HEK293T (cell line): ENCODE measurements at regions not wholly inside any gene's neighbourhood (a gene's known extent, or its start where the extent isn't known, plus 50 kb on each side); places are given as distances from the start of the nearest gene placed in this dataset.

ENCODE experiments used
- ARNT ChIP-seq: fragments of 450-650 bp; IDR thresholded peaks from 2 replicates; pipeline ENCODE4 v1.6.1; 2017; ENCODE audit warnings: mild to moderate bottlenecking
- BHLHE40 ChIP-seq: fragments of 450-650 bp; IDR thresholded peaks from 2 replicates; pipeline ENCODE4 v1.6.1; 2016; ENCODE audit warnings: mild to moderate bottlenecking, moderate library complexity, borderline replicate concordance
- ELF4 ChIP-seq: fragments of 450-650 bp; IDR thresholded peaks from 2 replicates; pipeline ENCODE4 v1.6.1; 2017; ENCODE audit warnings: antibody characterized with exemption
- FOXA1 ChIP-seq: fragments of 450-650 bp; IDR thresholded peaks from 2 replicates; pipeline ENCODE4 v1.6.1; 2016; ENCODE audit warnings: mild to moderate bottlenecking
- FOXM1 ChIP-seq: fragments of 450-650 bp; IDR thresholded peaks from 2 replicates; pipeline ENCODE4 v1.6.1; 2017; ENCODE audit warnings: mild to moderate bottlenecking, borderline replicate concordance
- HDGF ChIP-seq: fragments of 450-650 bp; IDR thresholded peaks from 2 replicates; pipeline ENCODE4 v1.6.1; 2017; ENCODE audit warnings: antibody characterized with exemption, borderline replicate concordance
- LEF1 ChIP-seq: fragments of 450-650 bp; IDR thresholded peaks from 2 replicates; pipeline ENCODE4 v1.6.1; 2017; ENCODE audit warnings: mild to moderate bottlenecking, borderline replicate concordance
- SUZ12 ChIP-seq: fragments of 450-650 bp; IDR thresholded peaks from 2 replicates; pipeline ENCODE4 v1.6.1; 2016; ENCODE audit warnings: mild to moderate bottlenecking

DNA sequence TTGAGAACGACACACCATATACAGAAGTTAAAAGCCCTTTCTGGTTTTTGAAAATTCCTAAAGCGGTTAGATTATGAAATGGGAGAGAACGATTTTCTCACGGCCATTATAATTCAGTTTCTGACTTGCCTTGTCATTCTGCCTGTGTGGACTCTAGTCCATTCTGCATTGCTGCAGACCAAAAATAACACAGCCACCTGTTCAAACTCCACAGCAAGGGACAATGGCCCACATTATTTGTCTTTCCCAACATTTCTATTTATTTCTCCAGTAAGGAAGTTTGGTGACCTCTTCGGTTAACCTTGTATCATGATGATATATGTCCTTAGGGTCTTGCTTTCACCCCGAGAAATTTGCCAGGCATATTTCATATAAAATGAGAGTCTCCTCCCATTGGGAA lies 497.7 kb downstream of the BRINP1 start:
- TF ChIP-seq SUZ12 (no peak), ARNT (no peak), ELF4 (no peak), HDGF (no peak), LEF1 (no peak), FOXM1 (no peak), BHLHE40 (no peak), FOXA1 (no peak)
